Common myeloid progenitor, CD34-positive (primary cell): ENCODE measurements at regions not wholly inside any gene's neighbourhood (a gene's known extent, or its start where the extent isn't known, plus 50 kb on each side); places are given as distances from the start of the nearest gene placed in this dataset.

Experiments used
- CTCF ChIA-PET: fragments of 350-600 bp; sonication (Branson Sonifier 250); formaldehyde crosslinking; loops from one replicate; lab custom pipeline; 2021; ENCODE audit warnings: antibody characterized with exemption; lab: Charles Lee
- POLR2A ChIA-PET: fragments of 350-600 bp; sonication (Branson Sonifier 250); formaldehyde crosslinking; loops from one replicate; lab custom pipeline; 2021; ENCODE audit warnings: antibody characterized with exemption; lab: Charles Lee
- DNase-seq, 3 donors: peaks; one replicate each; pipeline versions ENCODE4 v3.0.0 to v3.0.0-alpha.2; 2013
- H3K27ac ChIP-seq, 2 experiments: 1 replicate in 1 of 2; 2 replicates in 1 of 2; pipeline ENCODE4 v1.7.0; 2013; ENCODE audit warnings: inconsistent platforms in 2 of 2, low read length in 2 of 2, mild to moderate bottlenecking in 2 of 2, low read depth in 1 of 2, moderate library complexity in 1 of 2; ENCODE audit not compliant: severe bottlenecking in 2 of 2, insufficient read depth in 1 of 2, poor library complexity in 1 of 2
- H3K27me3 ChIP-seq, 5 experiments: replicated peaks in 2 of 5; 1 replicate in 3 of 5; 2 replicates in 2 of 5; pipeline versions ENCODE4 v1.6.1 to v1.7.0; 2013; ENCODE audit warnings: low read length in 4 of 5, mild to moderate bottlenecking in 2 of 5, moderate library complexity in 2 of 5, inconsistent platforms in 1 of 5; ENCODE audit not compliant: insufficient read depth in 5 of 5, control insufficient read depth in 4 of 5
- H3K36me3 ChIP-seq, 4 experiments: 1 replicate in 2 of 4; 2 replicates in 2 of 4; pipeline versions ENCODE4 v1.6.1 to v1.7.0; 2013; ENCODE audit warnings: low read length in 3 of 4, control low read depth in 1 of 4, mild to moderate bottlenecking in 1 of 4; ENCODE audit not compliant: control insufficient read depth in 4 of 4, insufficient read depth in 4 of 4
- H3K4me1 ChIP-seq, 4 experiments: 1 replicate in 3 of 4; 2 replicates in 1 of 4; pipeline versions ENCODE4 v1.6.1 to v1.7.1; 2013; ENCODE audit warnings: low read length in 3 of 4, mild to moderate bottlenecking in 3 of 4, control low read depth in 1 of 4, inconsistent platforms in 1 of 4, moderate library complexity in 1 of 4; ENCODE audit not compliant: control insufficient read depth in 4 of 4, insufficient read depth in 4 of 4; ENCODE audit errors: control extremely low read depth in 1 of 4
- H3K4me3 ChIP-seq, 7 experiments: 1 replicate in 4 of 7; 2 replicates in 3 of 7; pipeline versions ENCODE4 v1.5.1 to v1.7.0; 2013; ENCODE audit warnings: mild to moderate bottlenecking in 7 of 7, low read length in 6 of 7, moderate library complexity in 6 of 7, inconsistent platforms in 2 of 7, low read depth in 2 of 7, control low read depth in 1 of 7; ENCODE audit not compliant: insufficient read depth in 4 of 7, control insufficient read depth in 1 of 7; ENCODE audit errors: extremely low read depth in 1 of 7
- H3K9me3 ChIP-seq, 5 experiments: 1 replicate in 4 of 5; 2 replicates in 1 of 5; pipeline versions ENCODE4 v1.6.1 to v1.7.1; 2013; ENCODE audit warnings: low read length in 4 of 5, mild to moderate bottlenecking in 2 of 5, inconsistent platforms in 1 of 5, low read depth in 1 of 5, moderate library complexity in 1 of 5; ENCODE audit not compliant: control insufficient read depth in 4 of 5, insufficient read depth in 2 of 5; ENCODE audit errors: control extremely low read depth in 1 of 5
- WGBS: methylation state at CpG from one replicate; pipeline ENCODE4 v1.1.5; 2013; ENCODE audit not compliant: insufficient coverage; 5-methylcytosine and 5-hydroxymethylcytosine counted together

DNA sequence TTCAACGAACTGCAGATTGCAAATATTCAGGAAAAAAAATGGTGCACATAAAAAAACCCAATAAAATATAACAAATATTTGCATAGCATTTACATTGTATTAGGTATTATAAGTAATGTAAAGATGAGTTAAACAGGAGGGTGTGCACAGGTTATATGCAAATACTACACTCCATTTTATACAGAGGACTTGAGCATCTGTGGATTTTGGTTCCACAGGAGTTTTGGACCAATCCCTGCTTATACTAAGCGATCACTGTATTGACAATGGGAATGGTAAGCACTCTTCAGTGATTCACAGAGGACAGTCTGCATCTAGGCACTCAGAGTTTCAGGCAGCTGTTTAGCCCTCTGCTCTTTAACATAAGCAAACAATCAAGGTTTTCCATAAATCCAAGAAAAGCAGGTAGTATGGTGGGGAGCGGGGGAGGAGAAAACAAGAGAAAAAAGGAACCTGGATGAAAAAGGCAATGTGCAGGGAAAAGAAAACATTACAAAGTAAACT is 206.0 kb upstream of the PARD3B start:
- ChIA-PET CTCF (no interaction called here), POLR2A (no interaction called here)
- Histone ChIP-seq H3K27me3 (no peaks in the 10 kb centered on the region), H3K9me3 (peaks cover 0 to 1% (median 0%) of the 10 kb centered on the region in 5 experiments), H3K27ac (no peak overlapping the region), H3K4me1 (peaks cover 0 to 3% (median 0%) of the 10 kb centered on the region in 4 experiments), H3K36me3 (no peaks in the 10 kb centered on the region), H3K4me3 (no peak overlapping the region)
- 100% methylated on average over 1 of the region's 3 CpGs for WGBS
- no peak for DNase-seq

DNA sequence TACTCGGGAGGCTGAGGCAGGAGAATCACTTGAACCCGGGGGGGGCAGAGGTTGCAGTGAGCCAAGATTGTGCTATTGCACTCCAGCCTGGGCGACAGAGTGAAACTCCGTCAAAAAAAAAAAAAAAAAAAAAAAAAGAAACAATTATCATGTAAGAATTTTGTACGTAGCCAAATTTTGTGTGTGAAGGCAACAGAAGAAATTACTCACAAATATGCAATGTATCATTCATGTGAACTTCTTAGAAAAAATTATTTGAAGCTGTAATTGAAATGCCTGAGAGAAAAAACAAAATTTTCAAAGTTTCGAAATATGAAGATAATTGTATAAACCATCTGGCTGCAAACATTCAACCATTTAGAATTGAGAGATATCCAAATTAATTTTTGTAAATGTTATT is 204.8 kb upstream of the PARD3B start:
- no CpG with 5 or more reads among the region's 6 CpGs for WGBS
- POLR2A ChIA-PET: no interaction called here
- Histone ChIP-seq H3K9me3 (peaks cover 0 to 1% (median 0%) of the 10 kb centered on the region in 5 experiments), H3K4me3 (no peak overlapping the region), H3K27ac (no peak overlapping the region), H3K4me1 (peaks cover 0 to 3% (median 0%) of the 10 kb centered on the region in 4 experiments), H3K36me3 (no peaks in the 10 kb centered on the region), H3K27me3 (no peaks in the 10 kb centered on the region)
- CTCF ChIA-PET: no interaction called here
- DNase-seq: no peak

DNA sequence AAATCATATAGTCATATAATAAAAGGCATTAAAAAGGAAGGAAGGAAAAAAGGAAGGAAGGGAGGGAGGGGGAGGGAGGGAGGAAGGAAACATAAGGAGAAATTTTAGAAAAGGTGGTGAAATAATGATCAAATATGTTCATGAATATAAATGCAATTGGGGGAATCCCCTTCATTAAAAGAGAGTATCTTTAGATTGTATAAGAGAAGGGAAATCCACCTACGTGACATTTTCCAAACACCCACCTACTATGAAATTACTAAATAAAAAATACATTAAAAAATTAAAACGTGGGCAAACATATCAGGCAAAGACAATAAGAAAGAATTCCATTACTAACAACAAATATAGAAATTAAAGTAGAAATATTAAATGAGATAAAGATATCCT is 203.4 kb upstream of the PARD3B start:
- peaks cover 0 to 3% (median 0%) of the 10 kb centered on the region in 4 experiments for H3K4me1 ChIP-seq
- POLR2A ChIA-PET: no interaction called here
- peaks cover 0 to 1% (median 0%) of the 10 kb centered on the region in 5 experiments for H3K9me3 ChIP-seq
- CTCF ChIA-PET: no interaction called here
- no peak overlapping the region for H3K4me3 ChIP-seq
- no peak for DNase-seq
- H3K27ac ChIP-seq: no peak overlapping the region
- no CpG with 5 or more reads among the region's 2 CpGs for WGBS
- no peaks in the 10 kb centered on the region for H3K36me3 ChIP-seq
- no peaks in the 10 kb centered on the region for H3K27me3 ChIP-seq

DNA sequence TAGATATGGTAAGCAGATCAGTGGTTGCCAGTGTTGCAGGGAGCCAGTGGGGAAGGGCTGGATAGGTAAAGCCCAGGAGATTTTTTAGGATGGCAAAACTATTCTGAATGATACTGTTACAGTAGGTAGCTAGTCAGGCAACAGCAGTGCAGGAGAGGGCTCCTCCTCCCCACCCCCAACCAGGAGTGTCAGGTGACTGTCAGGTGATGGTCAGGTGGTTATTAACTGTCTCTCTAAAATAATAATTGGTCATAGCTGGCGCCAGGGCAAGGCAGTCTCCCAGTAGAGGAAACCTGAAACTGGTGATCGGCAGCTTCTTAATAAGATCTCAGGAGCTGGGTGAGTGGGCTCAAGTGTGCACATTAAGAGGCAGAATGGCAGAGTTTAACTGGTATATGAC is 201.6 kb upstream of the PARD3B start:
- peaks cover 0 to 3% (median 0%) of the 10 kb centered on the region in 4 experiments for H3K4me1 ChIP-seq
- no peak overlapping the region for H3K27ac ChIP-seq
- H3K27me3 ChIP-seq: no peaks in the 10 kb centered on the region
- H3K4me3 ChIP-seq: no peak overlapping the region
- ChIA-PET POLR2A (no interaction called here), CTCF (no interaction called here)
- H3K36me3 ChIP-seq: no peaks in the 10 kb centered on the region
- H3K9me3 ChIP-seq: peaks cover 0 to 3% (median 0%) of the 10 kb centered on the region in 5 experiments
- WGBS: 95% methylated on average over 2 of the region's 2 CpGs
- DNase-seq: no peak

DNA sequence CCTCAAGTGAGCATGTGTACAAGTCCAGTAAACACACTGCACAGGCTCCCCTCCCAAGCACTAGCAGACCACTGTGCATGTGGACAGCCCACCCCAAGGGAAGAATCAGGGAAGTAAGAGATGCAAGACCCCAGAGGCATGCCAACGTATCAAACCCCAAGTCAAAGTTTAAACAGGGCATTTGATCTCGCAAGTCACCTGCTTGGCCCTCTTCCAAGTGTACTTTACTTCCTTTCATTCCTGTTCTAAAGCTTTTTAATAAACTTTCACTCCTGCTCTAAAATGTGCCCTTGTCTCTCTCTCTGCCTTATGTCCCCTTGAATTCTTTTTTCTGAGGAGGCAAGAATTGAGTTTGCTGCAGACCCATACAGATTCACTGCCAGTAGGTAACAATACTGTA is 201.2 kb upstream of the PARD3B start:
- ChIA-PET POLR2A (no interaction called here), CTCF (no interaction called here)
- peaks cover 0 to 3% (median 0%) of the 10 kb centered on the region in 4 experiments for H3K4me1 ChIP-seq
- H3K36me3 ChIP-seq: no peaks in the 10 kb centered on the region
- WGBS: 5% methylated on average over 2 of the region's 2 CpGs
- DNase-seq: peak in 1 of 3 donors; percentile 6
- no peaks in the 10 kb centered on the region for H3K27me3 ChIP-seq
- H3K27ac ChIP-seq: no peak overlapping the region
- no peak overlapping the region for H3K4me3 ChIP-seq
- H3K9me3 ChIP-seq: peaks cover 0 to 4% (median 0%) of the 10 kb centered on the region in 5 experiments

DNA sequence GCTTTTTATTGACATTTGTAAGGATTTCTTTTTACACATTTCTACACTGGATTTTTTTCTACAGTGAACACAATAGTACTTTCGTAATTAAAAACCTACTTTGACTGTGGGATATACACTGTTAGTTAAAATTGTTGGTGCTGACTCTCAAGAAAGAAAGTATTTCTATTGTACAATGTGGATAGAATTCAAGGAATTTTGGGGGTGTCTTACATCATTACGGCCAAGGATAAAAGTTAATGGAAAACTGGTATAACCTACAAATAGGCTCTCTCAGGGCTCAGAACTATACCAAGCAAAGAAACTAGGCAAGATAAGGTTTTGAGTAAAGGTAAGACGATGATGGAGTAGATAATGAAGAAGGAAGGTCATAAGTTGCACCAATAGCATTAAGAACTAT is 198.4 kb upstream of the PARD3B start:
- no peak overlapping the region for H3K27ac ChIP-seq
- no peak for DNase-seq
- H3K4me3 ChIP-seq: no peak overlapping the region
- POLR2A ChIA-PET: no interaction called here
- no peaks in the 10 kb centered on the region for H3K27me3 ChIP-seq
- H3K36me3 ChIP-seq: no peaks in the 10 kb centered on the region
- peaks cover 0 to 3% (median 0%) of the 10 kb centered on the region in 5 experiments for H3K9me3 ChIP-seq
- CTCF ChIA-PET: no interaction called here
- peaks cover 0 to 3% (median 0%) of the 10 kb centered on the region in 4 experiments for H3K4me1 ChIP-seq
- 83% methylated on average over 1 of the region's 3 CpGs for WGBS

DNA sequence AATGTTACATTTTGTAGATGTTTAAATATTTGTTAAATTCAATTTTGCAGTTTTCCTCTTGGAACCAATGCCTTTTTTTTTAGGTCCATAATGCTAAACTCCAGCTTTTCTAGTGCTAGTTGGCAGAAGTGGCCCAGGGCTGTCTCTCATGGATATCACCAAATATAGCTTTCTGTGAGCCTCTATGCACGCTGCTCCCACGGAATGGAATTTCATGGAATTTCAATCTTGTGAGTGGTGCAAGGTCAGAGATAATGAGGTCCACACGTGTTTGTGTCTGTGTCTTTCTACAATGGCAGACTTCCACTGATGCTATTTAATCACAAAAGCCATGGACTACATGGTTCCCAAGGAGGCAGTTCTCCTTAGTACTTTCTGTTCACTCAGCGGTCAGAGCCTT is 191.5 kb upstream of the PARD3B start:
- H3K4me3 ChIP-seq: no peak overlapping the region
- CTCF ChIA-PET: no interaction called here

More for the DNA sequence above, 191.5 kb upstream of the PARD3B start:
- Histone ChIP-seq H3K4me1 (peaks cover 2 to 7% (median 3%) of the 10 kb centered on the region in 4 experiments), H3K27ac (no peak overlapping the region), H3K27me3 (no peaks in the 10 kb centered on the region), H3K36me3 (no peaks in the 10 kb centered on the region), H3K9me3 (peaks cover 0 to 1% (median 0%) of the 10 kb centered on the region in 5 experiments)
- no peak for DNase-seq
- WGBS: 100% methylated on average over 3 of the region's 4 CpGs
- POLR2A ChIA-PET: no interaction called here
